SK-N-SH treated with all-trans-retinoic acid at 6 μM for 48 hours (cell line): ENCODE measurements at regions not wholly inside any gene's neighbourhood (a gene's known extent, or its start where the extent isn't known, plus 50 kb on each side); places are given as distances from the start of the nearest gene placed in this dataset.

Experiments
- ATAC-seq: fragments of 200-7000 bp; cut with Tn5 transposase; 3 replicates; pipeline ENCODE4 v1.9.1; 2020; ENCODE audit warnings: mild to moderate bottlenecking, moderate library complexity
- ARNTL ChIP-seq: fragments of 450-650 bp; formaldehyde crosslinking; IDR thresholded peaks from 2 replicates; pipeline ENCODE4 v1.5.0; 2020; ENCODE audit warnings: low read depth, mild to moderate bottlenecking, moderate library complexity, borderline replicate concordance
- BACH2 ChIP-seq: fragments of 250-450 bp; sonication (Bioruptor Pico); IDR thresholded peaks from 2 replicates; pipeline ENCODE4 v1.9.0; 2021; ENCODE audit warnings: mild to moderate bottlenecking, borderline replicate concordance
- ESRRG ChIP-seq: fragments of 250-450 bp; sonication (Bioruptor Pico); IDR thresholded peaks from 2 replicates; pipeline ENCODE4 v1.6.1; 2021; ENCODE audit warnings: mild to moderate bottlenecking
- GLIS3 ChIP-seq: fragments of 250-450 bp; sonication (Bioruptor Pico); IDR thresholded peaks from 2 replicates; pipeline ENCODE4 v1.5.0; 2020; ENCODE audit warnings: mild to moderate bottlenecking, moderate library complexity
- ISL1 ChIP-seq: fragments of 250-450 bp; sonication (Bioruptor Pico); IDR thresholded peaks from 2 replicates; pipeline ENCODE4 v2.1.2; 2022; ENCODE audit warnings: mild to moderate bottlenecking, moderate library complexity
- OSR1 ChIP-seq: fragments of 250-450 bp; sonication (Bioruptor Pico); IDR thresholded peaks from 2 replicates; pipeline ENCODE4 v1.8.0; 2022; ENCODE audit warnings: moderate library complexity, mild to moderate bottlenecking, inconsistent platforms
- PPARA ChIP-seq: fragments of 250-450 bp; sonication (Bioruptor Pico); IDR thresholded peaks from 2 replicates; pipeline ENCODE4 v1.5.0; 2020; ENCODE audit warnings: mild to moderate bottlenecking, borderline replicate concordance
- RARB ChIP-seq: fragments of 250-450 bp; sonication (Bioruptor Pico); IDR thresholded peaks from 2 replicates; pipeline ENCODE4 v1.8.0; 2021; ENCODE audit warnings: mild to moderate bottlenecking, moderate library complexity
- SNAI2 ChIP-seq: fragments of 250-450 bp; sonication (Bioruptor Pico); IDR thresholded peaks from 2 replicates; pipeline ENCODE4 v1.5.0; 2020; ENCODE audit warnings: mild to moderate bottlenecking, moderate library complexity
- TCF4 ChIP-seq: fragments of 250-450 bp; sonication (Bioruptor Pico); IDR thresholded peaks from 2 replicates; pipeline ENCODE4 v1.8.0; 2021; ENCODE audit warnings: mild to moderate bottlenecking, moderate library complexity, borderline replicate concordance
- TOX ChIP-seq: fragments of 250-450 bp; sonication (Bioruptor Pico); IDR thresholded peaks from 2 replicates; pipeline ENCODE4 v1.8.0; 2021; ENCODE audit warnings: mild to moderate bottlenecking, moderate library complexity, borderline replicate concordance
- ZC3H10 ChIP-seq: fragments of 250-450 bp; sonication (Bioruptor Pico); IDR thresholded peaks from 2 replicates; pipeline ENCODE4 v1.5.1; 2021; ENCODE audit warnings: mild to moderate bottlenecking, moderate library complexity
- ZFP3 ChIP-seq: fragments of 250-450 bp; sonication (Bioruptor Pico); IDR thresholded peaks from 2 replicates; pipeline ENCODE4 v1.5.0; 2020; ENCODE audit warnings: mild to moderate bottlenecking, moderate library complexity
- ZFP30 ChIP-seq: fragments of 450-650 bp; formaldehyde crosslinking; IDR thresholded peaks from 2 replicates; pipeline ENCODE4 v1.5.0; 2022; ENCODE audit warnings: mild to moderate bottlenecking, moderate library complexity
- ZNF565 ChIP-seq: fragments of 450-650 bp; formaldehyde crosslinking; conservative IDR thresholded peaks from 2 replicates; pipeline ENCODE4 v1.5.0; 2020; ENCODE audit warnings: low read depth, mild to moderate bottlenecking, moderate library complexity
- ZNF70 ChIP-seq: fragments of 450-650 bp; formaldehyde crosslinking; IDR thresholded peaks from 2 replicates; pipeline ENCODE4 v1.5.0; 2020; ENCODE audit warnings: mild to moderate bottlenecking, moderate library complexity
- ZNF8 ChIP-seq: fragments of 450-650 bp; formaldehyde crosslinking; IDR thresholded peaks from 2 replicates; pipeline ENCODE4 v1.5.0; 2020; ENCODE audit warnings: mild to moderate bottlenecking, moderate library complexity
- TF ChIP-seq, protein P1 (sequence below): fragments of 250-450 bp; sonication (Bioruptor Pico); IDR thresholded peaks from 2 replicates; pipeline ENCODE4 v1.5.1; 2020; ENCODE audit warnings: low read depth, mild to moderate bottlenecking, moderate library complexity
- TF ChIP-seq, protein P2 (sequence below): fragments of 250-450 bp; sonication (Bioruptor Pico); IDR thresholded peaks from 2 replicates; pipeline ENCODE4 v1.8.0; 2021; ENCODE audit warnings: low read depth, mild to moderate bottlenecking, moderate library complexity, borderline replicate concordance
- TF ChIP-seq, protein P3 (sequence below): fragments of 250-450 bp; sonication (Bioruptor Pico); IDR thresholded peaks from 2 replicates; pipeline ENCODE4 v1.5.0; 2020; ENCODE audit warnings: mild to moderate bottlenecking, moderate library complexity
- TF ChIP-seq, protein P4 (sequence below): fragments of 250-450 bp; sonication (Bioruptor Pico); IDR thresholded peaks from 2 replicates; pipeline ENCODE4 v1.8.0; 2020; ENCODE audit warnings: mild to moderate bottlenecking, moderate library complexity, borderline replicate concordance
- TF ChIP-seq, protein P5 (sequence below): fragments of 250-450 bp; sonication (Bioruptor Pico); IDR thresholded peaks from 2 replicates; pipeline ENCODE4 v1.5.1; 2021; ENCODE audit warnings: mild to moderate bottlenecking, moderate library complexity

DNA sequence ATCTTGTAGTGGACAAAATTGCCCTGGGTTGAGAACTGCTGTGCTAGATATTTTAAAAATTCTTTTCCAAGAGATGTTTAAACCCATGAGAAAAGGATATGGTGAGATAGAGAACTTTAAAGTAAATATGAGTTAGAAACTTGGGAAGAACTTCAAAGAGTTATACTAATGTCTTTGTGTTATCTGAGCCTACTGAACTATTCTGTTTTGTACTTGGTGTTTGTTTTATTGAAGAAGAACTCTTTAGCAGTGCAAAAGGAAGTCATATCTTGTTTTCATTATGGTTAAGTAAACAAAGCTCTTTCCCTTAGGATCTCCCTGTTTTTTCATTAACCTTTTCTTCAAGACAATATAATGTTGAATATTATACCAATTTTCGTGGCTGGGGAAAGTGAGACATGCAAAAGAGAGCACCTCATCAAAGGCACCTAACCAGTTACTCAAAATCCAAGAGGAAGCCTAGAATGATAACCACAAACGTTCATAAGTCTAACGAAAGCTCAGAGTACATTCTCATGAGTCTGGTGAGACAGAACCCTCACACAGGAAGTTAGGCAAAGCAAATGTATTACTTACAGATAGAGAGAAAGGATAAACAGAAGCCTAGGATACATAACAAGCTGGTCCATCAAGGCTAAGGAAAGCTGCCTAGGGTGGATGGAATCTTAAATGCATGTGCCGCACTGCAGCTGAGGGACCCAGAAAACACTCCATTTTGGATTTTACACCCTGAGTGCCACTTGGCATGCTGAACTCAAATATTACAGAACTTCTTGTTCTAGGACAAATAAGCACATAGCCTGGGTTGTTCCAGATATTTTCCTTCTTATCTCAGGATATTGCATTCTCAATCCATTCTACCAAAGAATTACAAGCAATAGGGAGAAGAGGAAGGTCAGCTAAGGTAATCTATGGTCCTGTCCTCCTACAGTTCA is 112.5 kb upstream of the ANO3 start:
- ATAC-seq: no peak
- no peak for TF ChIP-seq GLIS3 (CRISPR knock-in tag)
- no peak for TF ChIP-seq ZC3H10 (CRISPR knock-in tag)
- TF ChIP-seq ESRRG (CRISPR knock-in tag): no peak
- no peak for TF ChIP-seq ARNTL (CRISPR knock-in tag)
- TF ChIP-seq PPARA (CRISPR knock-in tag): no peak
- no peak for TF ChIP-seq RARB (CRISPR knock-in tag)
- no peak for TF ChIP-seq ZNF565 (CRISPR knock-in tag)
- TF ChIP-seq, protein P1, sequence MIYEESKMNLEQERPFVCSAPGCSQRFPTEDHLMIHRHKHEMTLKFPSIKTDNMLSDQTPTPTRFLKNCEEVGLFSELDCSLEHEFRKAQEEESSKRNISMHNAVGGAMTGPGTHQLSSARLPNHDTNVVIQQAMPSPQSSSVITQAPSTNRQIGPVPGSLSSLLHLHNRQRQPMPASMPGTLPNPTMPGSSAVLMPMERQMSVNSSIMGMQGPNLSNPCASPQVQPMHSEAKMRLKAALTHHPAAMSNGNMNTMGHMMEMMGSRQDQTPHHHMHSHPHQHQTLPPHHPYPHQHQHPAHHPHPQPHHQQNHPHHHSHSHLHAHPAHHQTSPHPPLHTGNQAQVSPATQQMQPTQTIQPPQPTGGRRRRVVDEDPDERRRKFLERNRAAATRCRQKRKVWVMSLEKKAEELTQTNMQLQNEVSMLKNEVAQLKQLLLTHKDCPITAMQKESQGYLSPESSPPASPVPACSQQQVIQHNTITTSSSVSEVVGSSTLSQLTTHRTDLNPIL (CRISPR knock-in tag): no peak
- TF ChIP-seq, protein P2, sequence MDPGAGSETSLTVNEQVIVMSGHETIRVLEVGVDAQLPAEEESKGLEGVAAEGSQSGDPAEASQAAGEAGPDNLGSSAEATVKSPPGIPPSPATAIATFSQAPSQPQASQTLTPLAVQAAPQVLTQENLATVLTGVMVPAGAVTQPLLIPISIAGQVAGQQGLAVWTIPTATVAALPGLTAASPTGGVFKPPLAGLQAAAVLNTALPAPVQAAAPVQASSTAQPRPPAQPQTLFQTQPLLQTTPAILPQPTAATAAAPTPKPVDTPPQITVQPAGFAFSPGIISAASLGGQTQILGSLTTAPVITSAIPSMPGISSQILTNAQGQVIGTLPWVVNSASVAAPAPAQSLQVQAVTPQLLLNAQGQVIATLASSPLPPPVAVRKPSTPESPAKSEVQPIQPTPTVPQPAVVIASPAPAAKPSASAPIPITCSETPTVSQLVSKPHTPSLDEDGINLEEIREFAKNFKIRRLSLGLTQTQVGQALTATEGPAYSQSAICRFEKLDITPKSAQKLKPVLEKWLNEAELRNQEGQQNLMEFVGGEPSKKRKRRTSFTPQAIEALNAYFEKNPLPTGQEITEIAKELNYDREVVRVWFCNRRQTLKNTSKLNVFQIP (CRISPR knock-in tag): no peak
- TF ChIP-seq BACH2 (CRISPR knock-in tag): no peak
- TF ChIP-seq, protein P3, sequence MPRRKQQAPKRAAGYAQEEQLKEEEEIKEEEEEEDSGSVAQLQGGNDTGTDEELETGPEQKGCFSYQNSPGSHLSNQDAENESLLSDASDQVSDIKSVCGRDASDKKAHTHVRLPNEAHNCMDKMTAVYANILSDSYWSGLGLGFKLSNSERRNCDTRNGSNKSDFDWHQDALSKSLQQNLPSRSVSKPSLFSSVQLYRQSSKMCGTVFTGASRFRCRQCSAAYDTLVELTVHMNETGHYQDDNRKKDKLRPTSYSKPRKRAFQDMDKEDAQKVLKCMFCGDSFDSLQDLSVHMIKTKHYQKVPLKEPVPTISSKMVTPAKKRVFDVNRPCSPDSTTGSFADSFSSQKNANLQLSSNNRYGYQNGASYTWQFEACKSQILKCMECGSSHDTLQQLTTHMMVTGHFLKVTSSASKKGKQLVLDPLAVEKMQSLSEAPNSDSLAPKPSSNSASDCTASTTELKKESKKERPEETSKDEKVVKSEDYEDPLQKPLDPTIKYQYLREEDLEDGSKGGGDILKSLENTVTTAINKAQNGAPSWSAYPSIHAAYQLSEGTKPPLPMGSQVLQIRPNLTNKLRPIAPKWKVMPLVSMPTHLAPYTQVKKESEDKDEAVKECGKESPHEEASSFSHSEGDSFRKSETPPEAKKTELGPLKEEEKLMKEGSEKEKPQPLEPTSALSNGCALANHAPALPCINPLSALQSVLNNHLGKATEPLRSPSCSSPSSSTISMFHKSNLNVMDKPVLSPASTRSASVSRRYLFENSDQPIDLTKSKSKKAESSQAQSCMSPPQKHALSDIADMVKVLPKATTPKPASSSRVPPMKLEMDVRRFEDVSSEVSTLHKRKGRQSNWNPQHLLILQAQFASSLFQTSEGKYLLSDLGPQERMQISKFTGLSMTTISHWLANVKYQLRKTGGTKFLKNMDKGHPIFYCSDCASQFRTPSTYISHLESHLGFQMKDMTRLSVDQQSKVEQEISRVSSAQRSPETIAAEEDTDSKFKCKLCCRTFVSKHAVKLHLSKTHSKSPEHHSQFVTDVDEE (CRISPR knock-in tag): no peak
- TF ChIP-seq SNAI2 (CRISPR knock-in tag): no peak
- no peak for TF ChIP-seq TCF4
- no peak for TF ChIP-seq ZFP3 (CRISPR knock-in tag)
- TF ChIP-seq, protein P4, sequence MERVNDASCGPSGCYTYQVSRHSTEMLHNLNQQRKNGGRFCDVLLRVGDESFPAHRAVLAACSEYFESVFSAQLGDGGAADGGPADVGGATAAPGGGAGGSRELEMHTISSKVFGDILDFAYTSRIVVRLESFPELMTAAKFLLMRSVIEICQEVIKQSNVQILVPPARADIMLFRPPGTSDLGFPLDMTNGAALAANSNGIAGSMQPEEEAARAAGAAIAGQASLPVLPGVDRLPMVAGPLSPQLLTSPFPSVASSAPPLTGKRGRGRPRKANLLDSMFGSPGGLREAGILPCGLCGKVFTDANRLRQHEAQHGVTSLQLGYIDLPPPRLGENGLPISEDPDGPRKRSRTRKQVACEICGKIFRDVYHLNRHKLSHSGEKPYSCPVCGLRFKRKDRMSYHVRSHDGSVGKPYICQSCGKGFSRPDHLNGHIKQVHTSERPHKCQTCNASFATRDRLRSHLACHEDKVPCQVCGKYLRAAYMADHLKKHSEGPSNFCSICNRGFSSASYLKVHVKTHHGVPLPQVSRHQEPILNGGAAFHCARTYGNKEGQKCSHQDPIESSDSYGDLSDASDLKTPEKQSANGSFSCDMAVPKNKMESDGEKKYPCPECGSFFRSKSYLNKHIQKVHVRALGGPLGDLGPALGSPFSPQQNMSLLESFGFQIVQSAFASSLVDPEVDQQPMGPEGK (CRISPR knock-in tag): no peak
- TF ChIP-seq OSR1: no peak
- no peak for TF ChIP-seq ZFP30 (CRISPR knock-in tag)
- no peak for TF ChIP-seq ISL1 (CRISPR knock-in tag)
- TF ChIP-seq ZNF8: no peak

DNA sequence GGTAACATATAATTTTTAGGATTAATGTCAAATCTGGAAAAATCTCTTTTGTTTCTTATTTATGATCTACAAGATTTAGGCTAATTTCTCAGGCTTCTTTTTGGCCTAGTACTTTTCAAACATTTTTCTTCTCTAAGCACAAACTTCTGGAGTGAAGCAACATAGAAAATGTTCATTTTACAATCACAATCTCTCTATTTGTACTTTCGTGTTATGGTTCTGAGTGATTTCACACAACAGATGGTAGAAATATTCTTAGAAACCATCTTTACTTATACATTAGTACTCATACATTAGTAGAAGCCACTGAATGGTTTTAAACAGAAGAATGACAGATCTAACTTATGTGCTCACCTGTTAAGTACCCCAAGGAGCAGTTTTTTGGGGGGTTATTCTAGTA is 106.3 kb upstream of the ANO3 start:
- TF ChIP-seq ZNF8 (no peak), RARB (CRISPR knock-in tag) (no peak), ZNF70 (CRISPR knock-in tag) (no peak), TOX (CRISPR knock-in tag) (no peak), PPARA (CRISPR knock-in tag) (no peak), ZFP3 (CRISPR knock-in tag) (no peak), SNAI2 (CRISPR knock-in tag) (no peak), BACH2 (CRISPR knock-in tag) (no peak)
- TF ChIP-seq, protein P4 (CRISPR knock-in tag): no peak
- TF ChIP-seq, protein P5, sequence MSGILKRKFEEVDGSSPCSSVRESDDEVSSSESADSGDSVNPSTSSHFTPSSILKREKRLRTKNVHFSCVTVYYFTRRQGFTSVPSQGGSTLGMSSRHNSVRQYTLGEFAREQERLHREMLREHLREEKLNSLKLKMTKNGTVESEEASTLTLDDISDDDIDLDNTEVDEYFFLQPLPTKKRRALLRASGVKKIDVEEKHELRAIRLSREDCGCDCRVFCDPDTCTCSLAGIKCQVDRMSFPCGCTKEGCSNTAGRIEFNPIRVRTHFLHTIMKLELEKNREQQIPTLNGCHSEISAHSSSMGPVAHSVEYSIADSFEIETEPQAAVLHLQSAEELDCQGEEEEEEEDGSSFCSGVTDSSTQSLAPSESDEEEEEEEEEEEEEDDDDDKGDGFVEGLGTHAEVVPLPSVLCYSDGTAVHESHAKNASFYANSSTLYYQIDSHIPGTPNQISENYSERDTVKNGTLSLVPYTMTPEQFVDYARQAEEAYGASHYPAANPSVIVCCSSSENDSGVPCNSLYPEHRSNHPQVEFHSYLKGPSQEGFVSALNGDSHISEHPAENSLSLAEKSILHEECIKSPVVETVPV (CRISPR knock-in tag): no peak
- TF ChIP-seq, protein P2 (CRISPR knock-in tag): no peak
- TF ChIP-seq, protein P1 (CRISPR knock-in tag): no peak
- ATAC-seq: no peak
